NCI-H2029 (cell line): ENCODE measurements at regions not wholly inside any gene's neighbourhood (a gene's known extent, or its start where the extent isn't known, plus 50 kb on each side); places are given as distances from the start of the nearest gene placed in this dataset.
"Not testable (repeated sequence)": the region's sequence is repeated elsewhere in the genome, so short reads cannot be mapped to it uniquely, and the experiment has no call there.

ENCODE experiments used
- DNase-seq: peaks from one replicate; lab custom pipeline; 2025; lab: John Stamatoyannopoulos, UW

- no peak for DNase-seq
Measured at GRCh38 chr3:147333098-147333497, 73.2 kb downstream of the ZIC4 start.

DNA sequence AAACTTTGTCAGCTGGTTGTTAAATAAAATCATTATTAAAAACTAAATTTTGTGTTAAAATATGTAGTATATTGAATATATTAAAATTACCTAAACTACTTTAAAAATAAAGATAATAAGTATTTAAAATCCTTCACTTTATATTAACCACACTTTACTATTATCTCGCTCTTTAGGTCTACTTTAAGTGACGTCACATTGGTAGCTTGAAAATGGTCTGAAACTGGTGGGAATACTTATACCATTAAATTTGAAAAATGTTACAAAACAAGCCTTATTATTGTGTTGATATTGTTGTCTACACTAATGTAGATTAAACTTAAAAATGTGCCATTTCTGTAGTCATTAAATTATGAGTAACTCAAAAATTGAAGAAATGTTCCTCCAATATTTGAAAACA lies 77.6 kb downstream of the ZIC4 start:
- DNase-seq: no peak

- DNase-seq: no peak
Measured at GRCh38 chr3:147324356-147324755, 82.0 kb downstream of the ZIC4 start.

DNA sequence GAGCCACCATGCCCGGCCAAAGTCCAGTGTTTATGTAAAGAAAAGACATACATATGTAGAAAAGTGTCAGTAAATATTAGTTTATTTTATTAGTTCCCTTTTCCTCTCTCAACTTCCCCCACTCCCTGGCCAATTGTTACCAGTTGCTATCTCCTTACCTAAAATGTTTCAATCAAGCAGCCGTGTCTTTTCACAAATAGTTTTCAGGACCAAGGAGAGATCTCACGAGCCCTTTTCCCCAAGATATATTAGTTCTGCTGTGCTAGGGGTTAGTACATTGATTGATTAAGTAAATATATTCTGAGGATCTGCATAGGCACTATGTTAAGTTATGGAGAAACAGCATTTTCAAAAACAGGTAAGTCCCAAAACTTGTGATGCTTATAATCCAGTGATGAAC lies 87.4 kb downstream of the ZIC4 start:
- no peak for DNase-seq

- not testable (repeated sequence) for DNase-seq
Measured at GRCh38 chr3:147317080-147317479, 89.3 kb downstream of the ZIC4 start.

- DNase-seq: no peak
Measured at GRCh38 chr3:147313513-147313912, 92.8 kb downstream of the ZIC4 start.

DNA sequence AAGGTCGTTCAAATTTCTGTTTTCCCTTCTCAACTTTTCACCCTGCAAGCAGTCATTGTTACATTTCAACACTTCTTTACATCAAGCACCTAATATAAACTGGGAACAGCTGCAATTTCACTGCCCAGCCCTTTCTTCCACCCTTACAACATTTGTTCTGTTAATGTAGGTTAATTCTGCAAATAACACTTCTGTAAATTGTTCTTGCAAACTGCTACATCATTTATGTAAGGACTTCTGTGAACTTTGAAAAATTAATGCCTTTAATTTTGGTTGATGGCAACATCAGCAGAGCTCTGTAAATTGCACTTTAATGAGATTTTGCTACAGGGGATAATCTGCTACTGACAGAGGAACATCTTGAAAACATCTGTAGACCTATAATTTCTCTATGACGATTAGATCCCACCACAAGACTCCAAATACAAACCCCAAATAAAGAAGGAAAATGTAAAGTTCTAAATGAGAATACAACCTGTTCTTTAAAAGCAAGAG lies 93.5 kb downstream of the ZIC4 start:
- DNase-seq: no peak

DNA sequence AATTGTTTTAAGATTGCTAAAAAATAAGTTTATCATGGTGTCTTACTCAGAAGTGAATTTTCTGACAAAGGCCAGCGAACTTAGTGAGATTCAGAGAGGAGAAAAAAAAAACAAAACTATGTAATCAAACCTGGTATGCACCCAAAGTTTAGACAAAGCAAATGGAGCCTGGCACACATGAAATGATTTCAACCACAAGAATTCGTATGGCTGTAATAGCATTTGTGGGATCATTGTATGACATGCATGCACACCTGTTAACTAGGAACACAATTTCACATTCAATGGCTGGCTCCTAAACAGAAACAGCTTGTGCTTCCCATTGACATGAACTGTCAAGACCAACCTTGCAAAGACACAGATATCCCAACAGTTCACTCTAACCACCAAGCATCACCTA lies 94.6 kb downstream of the ZIC4 start:
- no peak for DNase-seq

DNA sequence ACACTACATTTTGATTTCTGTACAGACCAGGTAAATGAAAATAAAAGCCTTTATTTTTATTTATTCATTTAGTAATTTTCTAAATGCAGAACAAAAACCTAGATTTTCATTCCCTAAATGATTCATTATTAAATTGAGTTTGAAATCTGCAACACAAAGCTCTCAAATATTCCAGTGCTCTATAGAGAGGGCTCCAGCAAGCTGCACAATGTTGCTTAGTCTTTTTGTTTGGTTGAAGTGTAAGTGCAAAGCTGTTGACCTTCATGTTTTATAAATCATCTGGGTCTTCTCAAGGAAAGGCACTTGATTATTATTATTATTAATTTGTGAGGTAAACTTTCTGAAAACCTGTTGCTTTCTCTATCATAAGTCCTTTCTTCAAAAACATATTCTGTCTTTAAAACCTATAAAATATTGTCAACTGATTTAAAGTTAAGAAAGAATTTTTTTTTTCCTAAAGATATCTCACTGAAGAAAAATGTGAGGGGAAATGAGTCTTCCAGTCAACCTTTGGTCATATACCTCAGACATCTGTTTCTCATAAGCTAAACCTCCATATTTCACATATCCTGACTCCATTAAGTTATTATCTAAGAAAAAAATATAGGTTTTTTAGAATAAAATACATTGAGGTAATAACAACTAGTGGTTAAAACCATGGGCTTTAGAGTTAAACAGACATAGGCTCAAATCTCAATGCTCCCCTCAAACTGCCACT lies 100.7 kb downstream of the ZIC4 start:
- DNase-seq: no peak

GRCh38 chr3:147304756-147305155 lies 101.6 kb downstream of the ZIC4 start:
- DNase-seq: no peak

DNA sequence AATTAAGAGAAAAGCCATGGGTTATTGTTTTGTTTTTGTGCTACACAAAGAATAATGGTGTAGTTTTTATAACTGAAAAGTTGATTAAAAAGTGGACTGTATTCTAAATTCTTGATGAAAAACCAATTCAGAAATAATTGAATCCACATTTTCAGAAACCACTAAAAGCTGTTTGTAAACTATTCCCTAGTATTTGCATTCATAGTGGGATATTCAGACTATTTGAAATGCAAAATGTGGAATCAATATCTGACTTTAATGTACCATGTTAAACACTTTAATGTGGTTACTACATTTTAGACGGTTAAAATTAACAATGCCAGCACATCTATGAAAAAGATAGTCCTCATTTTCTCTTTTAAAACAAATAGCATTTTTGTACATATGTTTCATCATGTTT lies 104.6 kb downstream of the ZIC4 start:
- no peak for DNase-seq

DNA sequence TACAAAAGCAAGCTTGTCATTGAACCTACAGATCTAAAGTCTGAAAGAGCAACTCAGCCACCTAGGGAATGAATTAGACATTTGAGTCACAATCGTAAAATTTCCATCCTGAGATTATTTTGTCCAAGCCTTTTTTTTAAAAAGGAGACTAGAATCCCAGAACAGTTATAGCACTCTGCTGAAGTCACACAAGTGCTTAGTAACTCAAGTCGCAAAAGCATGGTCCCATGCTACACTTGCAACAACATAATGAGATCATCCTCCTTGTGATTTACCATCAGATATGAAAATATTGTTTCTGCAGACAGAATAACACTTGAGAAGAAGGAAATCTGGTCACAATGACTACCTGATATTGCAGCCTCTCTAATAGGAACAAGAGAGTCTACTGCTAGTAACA lies 106.7 kb downstream of the ZIC4 start:
- DNase-seq: no peak

GRCh38 chr3:147298511-147298982 lies 107.8 kb downstream of the ZIC4 start:
- DNase-seq: no peak

GRCh38 chr3:147297761-147298350 lies 108.5 kb downstream of the ZIC4 start:
- DNase-seq: no peak

DNA sequence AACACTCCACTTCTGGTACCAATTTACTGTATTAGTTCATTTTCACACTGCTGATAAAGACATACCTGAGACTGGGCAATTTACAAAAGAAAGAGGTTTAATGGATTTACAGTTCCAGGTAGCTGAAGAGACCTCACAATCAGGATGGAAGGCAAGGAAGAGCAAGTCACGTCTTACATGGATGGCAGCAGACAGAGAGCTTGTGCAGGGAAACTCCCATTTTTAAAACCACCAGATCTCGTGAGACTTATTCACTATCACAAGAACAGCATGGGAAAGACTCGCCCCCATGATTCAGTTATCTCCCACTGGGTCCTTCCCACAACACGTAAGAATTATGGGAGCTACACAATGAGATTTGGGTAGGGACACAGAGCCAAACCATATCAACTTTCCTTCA lies 119.0 kb downstream of the ZIC4 start:
- not testable (repeated sequence) for DNase-seq

DNA sequence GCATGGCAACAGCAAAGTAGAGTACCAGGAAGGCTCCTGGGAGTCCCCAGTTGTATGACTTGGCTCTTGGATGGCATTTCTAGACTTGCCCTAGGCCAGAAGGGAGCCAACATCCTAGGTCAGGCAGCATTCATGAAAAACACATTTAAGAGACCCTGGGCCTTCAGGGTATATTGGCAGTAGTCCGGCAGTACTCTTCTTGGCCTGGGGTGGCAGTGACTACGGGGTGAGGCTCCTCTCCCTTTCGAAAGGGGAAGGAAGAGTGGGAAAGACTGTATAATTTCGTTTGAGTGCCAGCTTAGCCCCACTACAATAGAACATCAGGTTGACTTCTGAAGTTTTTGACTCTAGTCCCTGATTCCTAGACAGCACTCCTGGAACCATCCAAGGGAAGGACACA lies 136.4 kb downstream of the ZIC4 start:
- no peak for DNase-seq

DNA sequence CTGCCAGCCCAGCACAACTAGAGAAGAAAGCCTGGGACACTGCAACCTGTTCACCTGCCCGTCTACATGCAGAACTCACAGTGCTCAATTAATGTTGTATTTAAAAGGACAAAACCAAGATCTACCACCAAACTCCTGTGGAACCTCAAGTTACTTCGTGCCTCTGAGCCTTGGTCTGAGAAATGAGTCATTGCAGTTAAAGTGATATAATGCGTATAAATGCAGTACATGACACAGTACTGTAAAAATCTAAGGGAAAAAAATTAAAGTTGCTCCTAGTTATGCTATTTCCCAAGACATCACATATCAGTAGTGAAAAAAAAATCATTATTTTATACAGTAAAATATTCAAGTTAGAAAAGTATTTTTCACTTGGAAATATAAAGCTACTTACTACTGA lies 138.9 kb downstream of the ZIC4 start:
- no peak for DNase-seq

DNA sequence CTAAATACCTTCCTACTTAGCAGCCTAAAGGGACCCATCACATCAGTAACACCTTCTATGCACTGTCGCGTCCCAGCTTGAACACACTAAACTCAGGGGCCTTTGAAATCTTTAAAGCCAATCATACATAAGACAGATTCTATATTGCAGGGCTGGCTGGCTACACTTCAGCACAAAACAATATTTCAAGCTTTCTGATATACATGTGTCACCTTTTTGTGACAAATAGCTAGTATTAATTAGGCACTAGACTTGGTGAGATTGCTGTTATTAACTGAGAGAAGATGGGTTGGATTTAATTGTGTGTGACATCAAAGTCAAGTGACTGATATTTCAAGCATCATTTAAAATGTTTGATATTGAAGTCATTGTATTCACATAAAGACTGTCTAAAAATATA lies 148.4 kb downstream of the ZIC4 start:
- DNase-seq: no peak

- no peak for DNase-seq
Measured at GRCh38 chr3:147256739-147257138, 149.6 kb downstream of the ZIC4 start.

- no peak for DNase-seq
Measured at GRCh38 chr3:147246906-147247305, 159.4 kb downstream of the ZIC4 start.

DNA sequence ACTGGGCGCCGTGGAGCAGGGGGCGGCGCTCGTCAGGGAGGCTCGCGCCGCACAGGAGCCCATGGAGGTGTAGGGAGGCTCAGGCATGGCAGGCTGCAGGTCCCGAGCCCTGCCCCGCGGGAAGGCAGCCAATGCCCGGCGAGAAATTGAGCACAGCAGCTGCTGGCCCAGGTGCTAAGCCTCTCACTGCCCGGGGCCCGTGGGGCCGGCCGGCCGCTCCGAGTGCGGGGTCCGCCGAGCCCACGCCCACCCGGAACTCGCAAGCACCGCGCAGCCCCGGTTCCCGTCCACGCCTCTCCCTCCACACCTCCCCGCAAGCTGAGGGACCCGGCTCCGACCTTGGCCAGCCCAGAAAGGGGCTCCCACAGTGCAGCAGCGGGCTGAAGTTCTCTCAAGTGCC lies 160.7 kb downstream of the ZIC4 start:
- not testable (repeated sequence) for DNase-seq

DNA sequence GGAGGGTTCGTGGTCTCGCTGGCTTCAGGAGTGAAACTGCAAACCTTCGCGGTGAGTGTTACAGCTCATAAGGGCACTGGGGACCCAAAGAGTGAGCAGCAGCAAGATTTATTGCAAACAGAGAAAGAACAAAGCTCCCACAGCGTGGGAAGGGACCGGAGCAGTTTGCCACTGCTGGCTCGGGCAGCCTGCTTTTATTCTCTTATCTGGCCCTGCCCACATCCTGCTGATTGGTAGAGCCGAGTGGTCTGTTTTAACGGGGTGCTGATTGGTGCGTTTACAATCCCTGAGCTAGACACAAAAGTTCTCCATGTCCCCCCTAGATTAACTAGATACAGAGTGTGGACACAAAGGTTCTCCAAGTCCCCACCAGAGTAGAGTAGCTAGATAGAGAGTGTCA lies 161.3 kb downstream of the ZIC4 start:
- DNase-seq: not testable (repeated sequence)

GRCh38 chr3:147244397-147244796 lies 161.9 kb downstream of the ZIC4 start:
- no peak for DNase-seq

GRCh38 chr3:147240581-147240980 lies 165.8 kb downstream of the ZIC4 start:
- no peak for DNase-seq
